ENCODE measurements at regions not wholly inside any gene's neighbourhood (a gene's known extent, or its start where the extent isn't known, plus 50 kb on each side); places are given as distances from the start of the nearest gene placed in this dataset.

DNA sequence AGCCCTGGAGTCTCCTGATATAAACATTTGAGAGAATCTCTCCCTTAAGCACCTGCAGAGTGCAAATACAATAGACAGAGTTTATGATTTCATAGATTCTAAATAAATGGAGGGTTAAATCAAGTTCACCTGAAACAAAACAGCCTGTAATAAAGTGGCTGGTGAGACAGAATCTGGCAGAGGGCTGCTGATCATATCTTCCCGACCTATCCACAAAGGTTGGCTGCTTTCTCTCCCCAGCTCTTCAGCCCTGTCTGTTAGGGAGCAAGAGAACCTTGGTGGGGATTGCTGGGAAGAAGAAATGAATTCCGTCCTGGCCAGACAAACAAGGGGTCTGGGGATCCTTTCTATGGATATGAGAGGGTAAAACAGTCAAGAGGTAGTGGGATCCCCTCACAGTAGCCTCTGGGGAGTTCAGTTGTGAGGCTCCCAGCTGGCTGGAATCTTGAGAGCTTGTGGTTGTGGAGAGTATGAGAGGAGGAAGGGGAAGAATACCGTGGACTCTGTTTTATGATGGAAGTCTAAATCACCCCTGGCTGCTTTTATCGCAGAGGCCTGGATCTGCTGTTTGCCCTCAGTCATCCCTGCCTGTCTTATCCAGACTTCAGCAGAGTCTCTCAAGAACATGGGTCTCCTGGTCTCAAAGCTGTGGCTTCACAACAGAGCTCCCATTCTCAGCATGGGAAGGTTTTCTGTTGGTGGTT lies 451.3 kb downstream of the NTRK3 start:
- Histone ChIP-seq H3K4me3 (ENCODE audit: low read length in 2 of 2) (no peak overlapping the region), H3K36me3 (ENCODE audit: control insufficient read depth in 2 of 2, insufficient read depth in 2 of 2, low read length in 2 of 2) (no peaks in the 10 kb centered on the region)

DNA sequence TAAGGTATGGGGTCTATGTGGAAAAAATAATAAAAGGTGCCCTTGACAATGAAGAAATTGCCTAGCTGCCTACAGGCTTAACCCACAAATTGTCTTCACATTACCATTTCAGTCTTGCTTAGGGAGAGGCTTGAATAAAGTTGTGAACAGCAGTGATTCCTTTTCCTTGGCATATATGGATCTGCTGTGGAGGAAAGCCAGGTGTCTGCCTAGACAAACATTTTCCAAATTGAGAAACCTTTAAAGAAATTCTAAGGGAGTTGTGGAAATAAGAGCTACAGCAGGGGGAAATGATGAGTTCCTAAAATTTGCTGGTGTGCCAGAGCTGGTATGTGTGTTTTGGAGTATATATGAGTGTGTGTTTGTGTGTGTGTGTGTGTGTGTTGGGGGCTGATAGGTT lies 452.1 kb downstream of the NTRK3 start:
- no peak overlapping the region for H3K4me3 ChIP-seq (ENCODE audit: low read length in 2 of 2)
- H3K9me3 ChIP-seq (ENCODE audit: control insufficient read depth in 2 of 2, low read length in 2 of 2): no peaks in the 10 kb centered on the region
- H3K9ac ChIP-seq (ENCODE audit: low read length in 2 of 2): no peak overlapping the region
- no peak overlapping the region for H3K27ac ChIP-seq (ENCODE audit: low read length)
- no peaks in the 10 kb centered on the region for H3K4me1 ChIP-seq (ENCODE audit: control insufficient read depth, insufficient read depth, low read length)
- H3K27me3 ChIP-seq (ENCODE audit: control insufficient read depth in 1 of 2, insufficient read depth in 2 of 2, low read length in 2 of 2): no peaks in the 10 kb centered on the region
- H3K36me3 ChIP-seq (ENCODE audit: control insufficient read depth in 2 of 2, insufficient read depth in 2 of 2, low read length in 2 of 2): no peaks in the 10 kb centered on the region

More for the DNA sequence above, 451.3 kb downstream of the NTRK3 start:
- no peak overlapping the region for H3K9ac ChIP-seq (ENCODE audit: low read length in 2 of 2)
- no peaks in the 10 kb centered on the region for H3K9me3 ChIP-seq (ENCODE audit: control insufficient read depth in 2 of 2, low read length in 2 of 2)
- H3K27ac ChIP-seq (ENCODE audit: low read length): no peak overlapping the region
- no peaks in the 10 kb centered on the region for H3K27me3 ChIP-seq (ENCODE audit: control insufficient read depth in 1 of 2, insufficient read depth in 2 of 2, low read length in 2 of 2)
- no peaks in the 10 kb centered on the region for H3K4me1 ChIP-seq (ENCODE audit: control insufficient read depth, insufficient read depth, low read length)

DNA sequence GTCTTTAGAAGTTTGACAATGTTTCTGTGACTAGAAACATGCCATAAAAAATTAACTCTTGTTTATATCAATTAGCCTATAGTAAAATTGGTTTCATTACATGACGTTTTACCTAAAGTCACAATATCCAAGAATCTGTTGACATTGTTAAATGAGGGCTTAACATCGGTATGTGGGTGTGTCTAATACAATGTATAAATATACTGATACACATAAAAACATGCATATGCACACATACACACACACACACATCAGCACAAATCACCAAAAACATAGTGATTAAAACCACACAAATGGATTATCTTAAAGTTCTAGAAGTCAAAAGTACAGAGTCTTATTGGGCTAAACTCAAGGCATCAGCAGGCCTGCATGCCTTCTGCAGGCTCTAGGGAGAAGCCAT lies 456.7 kb downstream of the NTRK3 start:
- H3K4me3 ChIP-seq (ENCODE audit: low read length in 2 of 2): no peak overlapping the region
- H3K4me1 ChIP-seq (ENCODE audit: control insufficient read depth, insufficient read depth, low read length): no peaks in the 10 kb centered on the region
- no peak overlapping the region for H3K27ac ChIP-seq (ENCODE audit: low read length)
- H3K36me3 ChIP-seq (ENCODE audit: control insufficient read depth in 2 of 2, insufficient read depth in 2 of 2, low read length in 2 of 2): no peaks in the 10 kb centered on the region
- H3K9ac ChIP-seq (ENCODE audit: low read length in 2 of 2): no peak overlapping the region
- no peaks in the 10 kb centered on the region for H3K27me3 ChIP-seq (ENCODE audit: control insufficient read depth in 1 of 2, insufficient read depth in 2 of 2, low read length in 2 of 2)
- H3K9me3 ChIP-seq (ENCODE audit: control insufficient read depth in 2 of 2, low read length in 2 of 2): no peaks in the 10 kb centered on the region

DNA sequence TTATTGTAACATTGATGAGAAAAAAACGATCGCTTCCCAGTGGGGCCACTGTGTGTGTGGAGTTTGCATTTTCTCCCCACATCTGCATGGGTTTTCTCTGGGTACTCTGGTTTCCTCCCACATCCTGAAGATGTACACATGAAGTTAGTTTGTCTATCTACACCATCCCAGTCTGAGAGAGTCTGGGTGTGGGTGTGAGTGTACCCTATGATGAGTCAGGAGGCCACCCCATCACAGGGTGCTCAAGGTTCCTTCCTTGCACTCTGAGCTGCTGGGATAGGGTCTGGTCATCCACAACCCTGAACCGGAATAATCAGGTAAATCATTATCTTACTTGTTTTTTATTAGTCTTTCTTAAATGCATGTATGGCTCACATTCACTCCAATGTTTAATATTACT lies 457.1 kb downstream of the NTRK3 start:
- H3K36me3 ChIP-seq (ENCODE audit: control insufficient read depth in 2 of 2, insufficient read depth in 2 of 2, low read length in 2 of 2): no peaks in the 10 kb centered on the region
- H3K9me3 ChIP-seq (ENCODE audit: control insufficient read depth in 2 of 2, low read length in 2 of 2): no peaks in the 10 kb centered on the region
- no peaks in the 10 kb centered on the region for H3K27me3 ChIP-seq (ENCODE audit: control insufficient read depth in 1 of 2, insufficient read depth in 2 of 2, low read length in 2 of 2)
- no peak overlapping the region for H3K9ac ChIP-seq (ENCODE audit: low read length in 2 of 2)
- H3K4me3 ChIP-seq (ENCODE audit: low read length in 2 of 2): no peak overlapping the region
- H3K4me1 ChIP-seq (ENCODE audit: control insufficient read depth, insufficient read depth, low read length): no peaks in the 10 kb centered on the region
- no peak overlapping the region for H3K27ac ChIP-seq (ENCODE audit: low read length)

DNA sequence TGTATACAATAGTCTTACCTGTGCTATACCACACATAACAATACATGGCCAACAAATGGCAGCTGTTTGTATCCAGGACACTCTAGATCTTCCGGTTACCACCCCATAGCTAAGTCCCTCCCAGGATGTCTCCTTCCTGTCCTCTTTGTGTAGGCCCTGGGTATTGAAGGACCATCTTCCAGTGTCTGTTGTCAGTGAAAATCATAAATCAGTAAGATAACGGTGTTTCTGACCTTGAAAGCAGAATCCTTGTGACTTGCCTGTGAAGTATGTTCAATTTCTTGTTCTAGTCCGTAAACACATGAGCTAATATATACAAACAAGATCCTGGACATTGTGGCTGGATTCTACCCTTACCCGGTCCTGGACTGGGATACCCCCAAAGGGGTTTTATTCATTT lies 462.8 kb downstream of the NTRK3 start:
- peaks cover 0 to 5% of the 10 kb centered on the region in 2 donors for H3K9me3 ChIP-seq (ENCODE audit: control insufficient read depth in 2 of 2, low read length in 2 of 2)
- H3K27me3 ChIP-seq (ENCODE audit: control insufficient read depth in 1 of 2, insufficient read depth in 2 of 2, low read length in 2 of 2): no peaks in the 10 kb centered on the region
- no peak overlapping the region for H3K4me3 ChIP-seq (ENCODE audit: low read length in 2 of 2)
- H3K27ac ChIP-seq (ENCODE audit: low read length): no peak overlapping the region
- no peaks in the 10 kb centered on the region for H3K4me1 ChIP-seq (ENCODE audit: control insufficient read depth, insufficient read depth, low read length)
- no peaks in the 10 kb centered on the region for H3K36me3 ChIP-seq (ENCODE audit: control insufficient read depth in 2 of 2, insufficient read depth in 2 of 2, low read length in 2 of 2)
- no peak overlapping the region for H3K9ac ChIP-seq (ENCODE audit: low read length in 2 of 2)

DNA sequence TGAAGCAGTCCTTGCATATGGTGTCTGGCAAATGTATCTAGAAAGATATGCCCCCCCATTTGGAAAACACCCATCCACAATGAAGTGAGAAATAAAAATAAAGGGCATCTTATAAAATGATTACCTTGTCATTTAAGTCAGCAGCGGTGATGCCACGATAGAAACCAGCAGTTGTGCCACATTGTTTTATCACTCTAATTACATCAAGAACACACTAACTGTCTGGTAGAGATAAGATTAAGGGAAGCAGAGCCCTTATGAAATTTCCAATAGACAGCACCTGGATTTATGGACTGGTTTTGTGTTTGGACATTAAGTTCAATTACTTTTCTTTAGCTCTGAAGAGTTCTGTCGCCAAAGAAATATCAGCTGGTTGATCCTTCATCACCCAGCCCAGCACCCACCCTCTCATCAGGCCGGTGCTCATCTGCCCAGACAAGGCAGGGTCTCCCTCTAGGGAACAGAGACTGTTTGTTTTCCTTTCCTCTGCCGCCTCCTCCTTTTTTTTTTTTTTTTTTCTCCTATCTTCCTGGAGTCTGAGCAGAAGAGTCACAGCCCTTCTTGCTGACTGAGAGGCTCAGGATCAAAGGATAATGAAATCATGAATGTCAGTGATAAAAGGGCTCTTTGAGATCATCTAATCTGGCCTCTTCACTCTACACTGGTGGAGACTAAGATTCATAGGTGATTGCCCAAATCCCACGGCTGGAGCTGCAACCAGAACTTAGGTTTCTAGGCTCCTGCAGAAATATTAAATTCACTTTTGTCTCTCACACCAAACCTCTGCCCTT lies 464.1 kb downstream of the NTRK3 start:
- Histone ChIP-seq H3K4me3 (ENCODE audit: low read length in 2 of 2) (no peak overlapping the region), H3K27ac (ENCODE audit: low read length) (no peak overlapping the region), H3K9me3 (ENCODE audit: control insufficient read depth in 2 of 2, low read length in 2 of 2) (peaks cover 0 to 5% of the 10 kb centered on the region in 2 donors), H3K9ac (ENCODE audit: low read length in 2 of 2) (no peak overlapping the region), H3K4me1 (ENCODE audit: control insufficient read depth, insufficient read depth, low read length) (no peaks in the 10 kb centered on the region), H3K27me3 (ENCODE audit: control insufficient read depth in 1 of 2, insufficient read depth in 2 of 2, low read length in 2 of 2) (no peaks in the 10 kb centered on the region), H3K36me3 (ENCODE audit: control insufficient read depth in 2 of 2, insufficient read depth in 2 of 2, low read length in 2 of 2) (no peaks in the 10 kb centered on the region)

DNA sequence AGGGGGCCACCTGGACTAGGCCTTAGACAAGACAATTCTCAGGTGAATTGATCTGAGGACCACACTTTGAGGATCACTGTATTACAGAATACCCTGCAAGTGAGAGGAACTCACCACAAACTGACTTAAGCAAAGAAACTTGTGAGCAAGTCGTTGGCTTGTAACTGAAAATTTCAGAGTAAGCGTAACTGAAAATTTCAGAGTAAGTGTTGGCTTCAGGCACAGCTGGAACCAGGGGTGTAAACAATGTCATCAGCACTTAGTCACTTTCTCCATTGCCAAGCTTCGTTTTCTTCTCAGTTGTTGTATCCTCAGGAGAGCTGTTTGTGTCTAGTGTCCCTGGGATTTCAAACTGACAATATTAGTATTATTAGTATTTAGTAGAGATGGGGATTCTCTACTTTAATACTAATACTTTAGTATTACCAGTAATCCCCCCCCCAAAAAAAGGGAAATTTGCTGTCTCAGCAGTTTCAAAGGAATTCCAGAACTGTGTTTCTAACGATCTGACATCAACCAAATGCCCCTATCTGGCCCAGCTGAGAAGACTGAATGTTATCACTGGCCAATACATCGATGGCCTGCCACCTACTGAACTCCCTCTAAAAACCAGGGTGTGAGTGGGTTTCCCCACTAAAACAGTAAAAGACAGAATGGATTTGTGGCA lies 474.4 kb downstream of the NTRK3 start:
- H3K27me3 ChIP-seq (ENCODE audit: control insufficient read depth in 1 of 2, insufficient read depth in 2 of 2, low read length in 2 of 2): peaks cover 0 to 6% of the 10 kb centered on the region in 2 donors
- no peak overlapping the region for H3K27ac ChIP-seq (ENCODE audit: low read length)
- no peaks in the 10 kb centered on the region for H3K36me3 ChIP-seq (ENCODE audit: control insufficient read depth in 2 of 2, insufficient read depth in 2 of 2, low read length in 2 of 2)
- peaks cover 2% of the 10 kb centered on the region for H3K4me1 ChIP-seq (ENCODE audit: control insufficient read depth, insufficient read depth, low read length)
- no peak overlapping the region for H3K4me3 ChIP-seq (ENCODE audit: low read length in 2 of 2)
- H3K9ac ChIP-seq (ENCODE audit: low read length in 2 of 2): no peak overlapping the region
- H3K9me3 ChIP-seq (ENCODE audit: control insufficient read depth in 2 of 2, low read length in 2 of 2): no peaks in the 10 kb centered on the region

DNA sequence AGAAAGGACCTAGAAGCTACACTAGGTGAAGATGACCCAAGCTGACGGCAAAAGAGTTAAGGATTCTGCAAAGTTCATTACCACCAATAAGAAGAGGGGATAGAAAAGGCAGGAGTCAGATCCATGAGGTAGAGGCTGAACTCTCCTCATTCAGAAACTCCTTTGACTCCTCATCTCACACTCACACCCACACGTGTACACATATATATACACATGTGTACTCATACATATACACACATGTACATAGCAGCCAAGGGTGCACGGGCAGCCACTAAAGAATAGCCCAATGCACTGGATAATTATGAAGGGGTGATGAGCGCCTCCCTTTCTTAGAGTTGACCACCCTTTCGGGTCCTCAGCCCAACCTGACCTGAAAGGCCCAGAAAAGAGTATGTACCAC lies 476.8 kb downstream of the NTRK3 start:
- Histone ChIP-seq H3K27ac (ENCODE audit: low read length) (no peak overlapping the region), H3K4me3 (ENCODE audit: low read length in 2 of 2) (no peak overlapping the region), H3K9ac (ENCODE audit: low read length in 2 of 2) (no peak overlapping the region), H3K9me3 (ENCODE audit: control insufficient read depth in 2 of 2, low read length in 2 of 2) (no peaks in the 10 kb centered on the region), H3K27me3 (ENCODE audit: control insufficient read depth in 1 of 2, insufficient read depth in 2 of 2, low read length in 2 of 2) (peaks cover 0 to 6% of the 10 kb centered on the region in 2 donors), H3K4me1 (ENCODE audit: control insufficient read depth, insufficient read depth, low read length) (peaks cover 4% of the 10 kb centered on the region), H3K36me3 (ENCODE audit: control insufficient read depth in 2 of 2, insufficient read depth in 2 of 2, low read length in 2 of 2) (no peaks in the 10 kb centered on the region)

DNA sequence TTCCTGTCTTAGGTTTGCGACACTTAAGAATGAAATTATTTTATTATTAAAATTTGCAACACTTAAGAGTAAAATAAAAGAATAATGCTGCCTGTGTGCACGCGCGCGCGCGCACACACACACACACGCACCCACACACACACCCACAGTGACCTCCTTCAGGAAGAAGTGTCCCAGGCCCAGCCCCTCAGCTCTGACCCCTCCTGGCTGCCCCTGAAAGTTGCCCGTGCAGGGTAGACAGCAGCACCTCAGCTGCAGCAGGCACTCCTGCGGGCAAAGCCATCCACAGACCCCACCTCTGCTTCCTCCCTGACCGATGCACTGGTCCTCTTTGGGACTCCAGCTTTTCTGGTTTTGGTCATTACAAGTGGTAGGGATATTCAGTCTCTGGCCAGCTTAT lies 478.2 kb downstream of the NTRK3 start:
- Histone ChIP-seq H3K4me1 (ENCODE audit: control insufficient read depth, insufficient read depth, low read length) (peaks cover 4% of the 10 kb centered on the region), H3K27me3 (ENCODE audit: control insufficient read depth in 1 of 2, insufficient read depth in 2 of 2, low read length in 2 of 2) (peaks cover 0 to 6% of the 10 kb centered on the region in 2 donors), H3K9ac (ENCODE audit: low read length in 2 of 2) (no peak overlapping the region), H3K36me3 (ENCODE audit: control insufficient read depth in 2 of 2, insufficient read depth in 2 of 2, low read length in 2 of 2) (no peaks in the 10 kb centered on the region), H3K9me3 (ENCODE audit: control insufficient read depth in 2 of 2, low read length in 2 of 2) (no peaks in the 10 kb centered on the region), H3K4me3 (ENCODE audit: low read length in 2 of 2) (no peak overlapping the region), H3K27ac (ENCODE audit: low read length) (no peak overlapping the region)

DNA sequence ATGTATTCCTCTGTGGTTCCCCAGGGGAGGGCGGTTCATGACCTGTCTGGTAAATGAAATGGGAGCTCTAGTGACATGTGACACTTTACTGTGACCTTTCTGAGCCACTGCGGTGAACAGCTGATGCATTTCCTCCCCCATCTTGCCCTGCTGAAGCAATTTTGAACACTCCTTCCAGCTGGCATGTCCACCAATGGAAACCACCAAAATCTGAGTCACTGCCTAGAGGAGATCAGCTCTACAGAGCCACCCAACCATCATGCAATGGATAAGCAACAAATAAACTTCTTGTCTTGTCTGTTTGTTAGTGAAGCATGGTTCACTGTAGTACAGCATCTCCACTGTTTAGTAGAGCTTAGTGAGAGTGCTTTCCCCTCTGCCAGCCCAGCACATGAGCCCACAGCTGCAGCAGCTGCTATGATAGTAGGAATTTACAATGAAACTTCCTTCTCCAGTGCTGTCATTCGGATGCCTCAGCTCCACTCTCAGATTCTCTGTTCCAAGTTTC lies 479.4 kb downstream of the NTRK3 start:
- peaks cover 4% of the 10 kb centered on the region for H3K4me1 ChIP-seq (ENCODE audit: control insufficient read depth, insufficient read depth, low read length)
- H3K9ac ChIP-seq (ENCODE audit: low read length in 2 of 2): no peak overlapping the region

More for the DNA sequence above, 479.4 kb downstream of the NTRK3 start:
- Histone ChIP-seq H3K4me3 (ENCODE audit: low read length in 2 of 2) (no peak overlapping the region), H3K27ac (ENCODE audit: low read length) (no peak overlapping the region), H3K9me3 (ENCODE audit: control insufficient read depth in 2 of 2, low read length in 2 of 2) (no peaks in the 10 kb centered on the region), H3K27me3 (ENCODE audit: control insufficient read depth in 1 of 2, insufficient read depth in 2 of 2, low read length in 2 of 2) (peaks cover 0 to 6% of the 10 kb centered on the region in 2 donors), H3K36me3 (ENCODE audit: control insufficient read depth in 2 of 2, insufficient read depth in 2 of 2, low read length in 2 of 2) (no peaks in the 10 kb centered on the region)
